ENCODE measurements at regions not wholly inside any gene's neighbourhood (a gene's known extent, or its start where the extent isn't known, plus 50 kb on each side); places are given as distances from the start of the nearest gene placed in this dataset.

- Histone ChIP-seq H3K4me3 (ENCODE audit: insufficient read depth, low read depth, low read length) (no peak overlapping the region), H2BK15ac (ENCODE audit: low read depth, low read length) (no peak overlapping the region), H4K5ac (ENCODE audit: low read depth, low read length) (no peak overlapping the region), H2AK5ac (ENCODE audit: low read depth, low read length) (no peak overlapping the region), H2BK20ac (ENCODE audit: low read depth, low read length) (no peak overlapping the region), H3K4me2 (ENCODE audit: low read depth, low read length) (no peak overlapping the region), H3K56ac (ENCODE audit: extremely low read depth, insufficient read depth, low read length) (no peak overlapping the region), H3K9ac (ENCODE audit: low read depth, low read length) (no peak overlapping the region), H2AFZ (replicated peaks; ENCODE audit: low read length, poor library complexity) (no peak overlapping the region), H3K27me3 (ENCODE audit: control insufficient read depth, insufficient read depth, low read length) (peaks cover 3% of the 10 kb centered on the region; the same call in 1 of the 2 replicates), H4K20me1 (ENCODE audit: insufficient read depth, low read length) (no peaks in the 10 kb centered on the region), H3K4ac (ENCODE audit: low read depth, low read length) (no peak overlapping the region), H4K91ac (ENCODE audit: insufficient read depth, low read depth, low read length) (no peak overlapping the region), H3K23ac (ENCODE audit: low read depth, low read length) (no peak overlapping the region), H3K4me1 (ENCODE audit: control insufficient read depth, insufficient read depth, low read length) (no peaks in the 10 kb centered on the region), H3K36me3 (ENCODE audit: control insufficient read depth, insufficient read depth, low read length) (no peaks in the 10 kb centered on the region), H4K8ac (ENCODE audit: low read depth in 2 of 2, low read length in 2 of 2) (no peak overlapping the region), H3K9me1 (ENCODE audit: insufficient read depth, low read length) (no peaks in the 10 kb centered on the region), H3K18ac (ENCODE audit: low read depth, low read length) (no peak overlapping the region), H3K79me1 (ENCODE audit: low read depth in 1 of 2, low read length in 2 of 2) (no peaks in the 10 kb centered on the region), H3K27ac (ENCODE audit: insufficient read depth, low read length) (no peak overlapping the region), H2BK120ac (ENCODE audit: low read depth, low read length) (no peak overlapping the region), H2BK5ac (ENCODE audit: low read depth, low read length, poor library complexity, severe bottlenecking) (no peak overlapping the region), H2AK9ac (replicated peaks; ENCODE audit: low read depth, low read length, poor library complexity) (no peak overlapping the region), H3K14ac (replicated peaks; ENCODE audit: low read depth, low read length) (no peak overlapping the region), H3K9me3 (ENCODE audit: control insufficient read depth, insufficient read depth, low read length) (no peaks in the 10 kb centered on the region)
- ATAC-seq (ENCODE audit: low read depth) (no peak), DNase-seq (no peak)
- TF ChIP-seq RCOR1 (IDR thresholded peaks at IDR 0.05; ENCODE audit: insufficient replicate concordance, low read length) (no peak), BHLHE40 (IDR thresholded peaks at IDR 0.05; ENCODE audit: low read depth, low read length) (no peak), NFE2L2 (IDR thresholded peaks at IDR 0.05; ENCODE audit: low read depth, low read length) (no peak), RAD21 (IDR thresholded peaks at IDR 0.05; ENCODE audit: low read length) (no peak), MAFK (IDR thresholded peaks at IDR 0.05; ENCODE audit: low read depth, low read length) (no peak), RFX5 (IDR thresholded peaks at IDR 0.05; ENCODE audit: low read depth, low read length) (no peak), POLR2A (IDR thresholded peaks at IDR 0.05; ENCODE audit: low read depth, low read length) (no peak), CTCF (conservative IDR thresholded peaks at IDR 0.05; ENCODE audit: low read depth, low read length) (no peak), FOS (IDR thresholded peaks at IDR 0.05; ENCODE audit: low read depth, low read length) (no peak), CEBPB (IDR thresholded peaks at IDR 0.05; ENCODE audit: low read depth, low read length) (no peak), CHD1 (IDR thresholded peaks at IDR 0.05; ENCODE audit: low read depth, low read length) (no peak), SMC3 (IDR thresholded peaks at IDR 0.05; ENCODE audit: low read depth, low read length) (no peak)
- no TSS peak for BruUV-seq (replicated peaks)
- WGBS, 2 experiments (ENCODE audit: extremely low coverage in 2 of 2, insufficient read length in 1 of 2): 27% methylated on average over 3 of the region's 17 CpGs; no CpG with 5 or more reads in 1 of the 2 experiments
- POLR2A ChIA-PET (ENCODE audit: unreplicated experiment): no interaction called here
- in situ Hi-C loops (cut with MboI; ENCODE audit: low sequenced_read_pairs): no loop called here
- dilution Hi-C loops (cut with HindIII; ENCODE audit: low sequenced_read_pairs, unreplicated experiment): no loop called here
- intact Hi-C loops (cut with micrococcal nuclease): no loop called here
- CTCF ChIA-PET: no interaction called here
These were observed 227.3 kb upstream of the CSF3R start for GRCh38 chr1:36709869-36710481.

Measured in IMR-90 (cell line).